ENCODE measurements at regions not wholly inside any gene's neighbourhood (a gene's known extent, or its start where the extent isn't known, plus 50 kb on each side); places are given as distances from the start of the nearest gene placed in this dataset.

DNA sequence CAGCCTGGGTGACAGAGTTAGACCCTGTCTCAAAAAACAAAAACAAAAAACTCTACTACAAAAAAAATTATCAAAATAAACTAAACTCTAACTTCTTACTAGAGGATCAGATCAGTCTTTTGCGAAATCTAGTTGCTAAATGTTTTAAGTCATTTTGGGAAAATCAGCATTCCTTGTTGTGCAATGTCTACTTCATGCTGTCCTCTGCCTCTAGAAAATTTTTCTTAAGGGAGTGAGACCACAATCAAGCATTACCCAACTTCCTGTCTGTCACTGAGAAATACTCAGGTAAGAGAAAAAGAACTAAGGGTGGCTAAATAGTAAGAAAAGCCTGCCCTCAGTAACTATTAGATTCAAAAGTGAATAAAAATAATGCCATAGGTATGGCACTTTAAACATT is 67.2 kb upstream of the FOXD3 start:
- TF ChIP-seq GABPA (tag; conservative IDR thresholded peaks at IDR 0.05; ENCODE audit: low read depth) (no peak), RBM22 (IDR thresholded peaks at IDR 0.05; ENCODE audit: low read depth, low read length, poor library complexity, severe bottlenecking) (no peak), SMARCA4 (IDR thresholded peaks at IDR 0.05) (no peak), PRMT5 (CRISPR knock-in tag; IDR thresholded peaks at IDR 0.05) (no peak), BHLHE40 (IDR thresholded peaks at IDR 0.05; ENCODE audit: low read length) (no peak), TARDBP (IDR thresholded peaks at IDR 0.05) (no peak), ZFPM2 (CRISPR knock-in tag; IDR thresholded peaks at IDR 0.05) (no peak), ZNF324 (CRISPR knock-in tag; IDR thresholded peaks at IDR 0.05) (no peak), MAFK (IDR thresholded peaks at IDR 0.05; ENCODE audit: low read length) (no peak), SRF (CRISPR knock-in tag; IDR thresholded peaks at IDR 0.05) (no peak), NFATC3 (IDR thresholded peaks at IDR 0.05) (no peak), TAF1 (IDR thresholded peaks at IDR 0.05; ENCODE audit: control insufficient read depth, extremely low read depth, insufficient read depth, low read length, severe bottlenecking) (no peak)
- TF ChIP-seq, protein P1, sequence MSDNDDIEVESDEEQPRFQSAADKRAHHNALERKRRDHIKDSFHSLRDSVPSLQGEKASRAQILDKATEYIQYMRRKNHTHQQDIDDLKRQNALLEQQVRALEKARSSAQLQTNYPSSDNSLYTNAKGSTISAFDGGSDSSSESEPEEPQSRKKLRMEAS (CRISPR knock-in tag; IDR thresholded peaks at IDR 0.05): no peak
- TF ChIP-seq, protein P2, sequence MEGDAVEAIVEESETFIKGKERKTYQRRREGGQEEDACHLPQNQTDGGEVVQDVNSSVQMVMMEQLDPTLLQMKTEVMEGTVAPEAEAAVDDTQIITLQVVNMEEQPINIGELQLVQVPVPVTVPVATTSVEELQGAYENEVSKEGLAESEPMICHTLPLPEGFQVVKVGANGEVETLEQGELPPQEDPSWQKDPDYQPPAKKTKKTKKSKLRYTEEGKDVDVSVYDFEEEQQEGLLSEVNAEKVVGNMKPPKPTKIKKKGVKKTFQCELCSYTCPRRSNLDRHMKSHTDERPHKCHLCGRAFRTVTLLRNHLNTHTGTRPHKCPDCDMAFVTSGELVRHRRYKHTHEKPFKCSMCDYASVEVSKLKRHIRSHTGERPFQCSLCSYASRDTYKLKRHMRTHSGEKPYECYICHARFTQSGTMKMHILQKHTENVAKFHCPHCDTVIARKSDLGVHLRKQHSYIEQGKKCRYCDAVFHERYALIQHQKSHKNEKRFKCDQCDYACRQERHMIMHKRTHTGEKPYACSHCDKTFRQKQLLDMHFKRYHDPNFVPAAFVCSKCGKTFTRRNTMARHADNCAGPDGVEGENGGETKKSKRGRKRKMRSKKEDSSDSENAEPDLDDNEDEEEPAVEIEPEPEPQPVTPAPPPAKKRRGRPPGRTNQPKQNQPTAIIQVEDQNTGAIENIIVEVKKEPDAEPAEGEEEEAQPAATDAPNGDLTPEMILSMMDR (IDR thresholded peaks at IDR 0.05 in 2 of 3, conservative IDR thresholded peaks at IDR 0.05 in 1 of 3; ENCODE audit: insufficient read depth in 2 of 3, low read depth in 1 of 3, low read length in 3 of 3): no peak

All from K562 (cell line).